ENCODE measurements at regions not wholly inside any gene's neighbourhood (a gene's known extent, or its start where the extent isn't known, plus 50 kb on each side); places are given as distances from the start of the nearest gene placed in this dataset.

GRCh38 chr3:81913886-81914663 is 152.6 kb upstream of the GBE1 start:
- DNase-seq (ENCODE audit: low read depth), result no peak
- no peak for TF ChIP-seq CTCF (IDR thresholded peaks at IDR 0.05; ENCODE audit: low read depth, low read length, missing control alignments)
- H3K4me3 ChIP-seq (ENCODE audit: low read depth, low read length), result no peak overlapping the region

DNA sequence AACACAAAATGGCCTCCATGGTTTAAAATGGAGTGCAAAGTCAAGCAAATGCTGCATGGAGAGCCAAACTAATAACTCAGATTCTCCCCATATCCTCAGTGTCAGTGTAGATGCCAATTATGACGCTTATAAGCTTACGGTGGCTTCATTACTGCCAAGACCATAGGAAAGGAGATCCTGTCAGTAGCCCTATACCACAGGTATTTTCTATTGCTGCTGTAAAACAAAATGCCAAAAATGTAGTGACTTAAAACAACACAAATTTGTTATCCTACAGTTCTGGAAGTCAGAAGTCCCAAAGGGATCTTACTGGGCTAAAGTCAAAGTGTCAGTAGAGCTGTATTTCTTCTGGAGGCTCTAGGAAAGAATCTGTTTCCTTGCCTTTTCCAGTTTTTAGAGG is 149.8 kb upstream of the GBE1 start:
- no peak for TF ChIP-seq CTCF (IDR thresholded peaks at IDR 0.05; ENCODE audit: low read depth, low read length, missing control alignments)
- no peak for DNase-seq (ENCODE audit: low read depth)
- no peak overlapping the region for H3K4me3 ChIP-seq (ENCODE audit: low read depth, low read length)

DNA sequence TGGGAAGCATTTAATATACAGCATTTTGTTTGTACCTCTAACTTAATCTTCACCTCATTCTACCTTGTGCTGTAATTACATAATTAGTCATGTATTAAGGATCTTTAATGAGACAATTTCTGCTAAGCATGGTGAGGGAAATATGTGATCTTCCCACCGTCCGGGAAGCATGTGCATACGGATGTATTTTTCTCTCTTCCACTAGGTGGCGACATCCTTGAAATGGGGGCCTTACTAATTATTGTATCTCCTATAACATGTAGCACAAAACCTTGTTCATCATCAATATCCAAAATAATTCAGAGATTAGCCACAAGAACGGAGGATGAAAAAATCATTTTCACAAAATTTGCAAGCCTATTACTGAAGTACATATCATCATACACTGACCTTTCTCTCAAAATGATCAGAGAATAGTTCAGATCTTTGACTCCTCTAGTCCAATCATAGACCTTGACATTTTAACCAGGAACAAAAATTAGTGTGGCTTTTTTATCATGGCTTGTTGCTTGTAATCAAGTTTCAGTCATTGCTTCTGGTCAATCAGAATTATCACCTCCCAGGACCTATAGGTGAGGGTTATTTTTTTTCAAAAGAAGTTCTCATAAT is 148.9 kb upstream of the GBE1 start:
- DNase-seq (ENCODE audit: low read depth), result no peak
- H3K4me3 ChIP-seq (ENCODE audit: low read depth, low read length), result no peak overlapping the region
- TF ChIP-seq CTCF (IDR thresholded peaks at IDR 0.05; ENCODE audit: low read depth, low read length, missing control alignments), result peak; percentile 69

DNA sequence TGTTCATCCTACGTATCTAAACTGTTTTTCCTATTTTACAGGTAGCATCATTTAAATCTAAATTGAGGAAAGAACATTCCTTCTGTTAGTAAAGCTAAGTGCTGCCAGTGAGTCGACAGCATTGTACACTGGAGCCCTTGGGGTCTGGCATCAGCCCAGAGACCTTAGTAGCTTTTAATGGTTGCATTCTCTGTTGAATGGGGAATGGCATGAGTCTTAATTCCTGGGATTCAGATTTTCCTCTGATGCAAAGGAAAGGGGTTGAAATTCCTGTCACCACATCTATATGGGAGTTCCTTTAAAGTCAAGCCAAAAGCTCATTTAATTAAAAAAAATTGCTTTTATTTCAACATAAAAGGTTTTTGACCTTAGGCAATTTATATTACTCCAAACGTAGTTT is 148.4 kb upstream of the GBE1 start:
- DNase-seq (ENCODE audit: low read depth), result no peak
- no peak overlapping the region for H3K4me3 ChIP-seq (ENCODE audit: low read depth, low read length)
- no peak for TF ChIP-seq CTCF (IDR thresholded peaks at IDR 0.05; ENCODE audit: low read depth, low read length, missing control alignments)

DNA sequence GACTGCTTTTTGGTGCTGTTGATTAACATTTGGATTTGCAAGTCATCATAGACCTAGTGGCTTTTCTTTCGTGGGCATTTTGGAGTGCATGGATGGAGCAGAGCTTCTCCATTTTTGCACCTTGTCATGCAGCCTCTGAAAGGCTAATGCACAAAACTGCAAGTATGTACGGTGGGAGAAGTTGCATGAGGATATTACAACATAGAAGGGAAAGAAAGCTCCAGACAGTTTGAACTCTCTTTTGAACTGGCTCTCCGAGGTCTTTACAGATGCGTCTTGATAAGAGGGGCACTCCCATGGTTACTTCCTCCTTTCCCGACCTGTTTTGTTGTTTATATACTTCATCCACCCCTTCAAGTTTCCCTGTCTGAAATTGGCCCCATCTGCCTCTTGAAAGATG is 147.1 kb upstream of the GBE1 start:
- DNase-seq (ENCODE audit: low read depth), result no peak
- TF ChIP-seq CTCF (IDR thresholded peaks at IDR 0.05; ENCODE audit: low read depth, low read length, missing control alignments), result no peak
- no peak overlapping the region for H3K4me3 ChIP-seq (ENCODE audit: low read depth, low read length)

DNA sequence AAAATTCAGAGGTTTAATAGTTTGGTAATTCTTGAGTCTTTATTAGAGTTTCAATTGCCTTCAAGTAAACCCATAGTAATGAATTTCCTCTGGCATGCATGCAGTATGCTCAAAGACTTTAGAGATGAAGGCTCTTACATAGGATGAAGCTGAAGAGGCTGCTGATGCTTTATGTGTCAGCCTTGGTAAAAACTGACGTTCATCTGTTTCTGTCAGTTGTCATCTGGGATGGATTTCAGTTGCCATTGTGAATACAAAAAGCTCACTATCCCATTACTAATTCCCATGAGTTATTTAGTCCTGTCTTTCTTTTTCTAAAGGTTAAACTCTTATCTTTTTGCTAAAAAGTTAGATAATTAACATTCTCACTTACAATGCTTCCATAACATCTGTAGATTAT is 136.9 kb upstream of the GBE1 start:
- no peak overlapping the region for H3K4me3 ChIP-seq (ENCODE audit: low read depth, low read length)
- no peak for TF ChIP-seq CTCF (IDR thresholded peaks at IDR 0.05; ENCODE audit: low read depth, low read length, missing control alignments)
- DNase-seq (ENCODE audit: low read depth), result no peak

- no peak for TF ChIP-seq CTCF (IDR thresholded peaks at IDR 0.05; ENCODE audit: low read depth, low read length, missing control alignments)
- no peak overlapping the region for H3K4me3 ChIP-seq (ENCODE audit: low read depth, low read length)
- no peak for DNase-seq (ENCODE audit: low read depth)
Measured at GRCh38 chr3:81894598-81894997, 133.2 kb upstream of the GBE1 start.

Measured in GM12864 (cell line).